ENCODE measurements at regions not wholly inside any gene's neighbourhood (a gene's known extent, or its start where the extent isn't known, plus 50 kb on each side); places are given as distances from the start of the nearest gene placed in this dataset.

GRCh38 chr5:6125781-6126180 is 252.6 kb downstream of the MED10 start:
- Histone ChIP-seq H3K27ac (ENCODE audit: low read depth, low read length, poor library complexity, severe bottlenecking) (no peak overlapping the region), H3K9me3 (ENCODE audit: low read depth, low read length, poor library complexity, severe bottlenecking) (no peaks in the 10 kb centered on the region), H3K4me3 (ENCODE audit: low read depth, low read length, poor library complexity, severe bottlenecking) (no peak overlapping the region), H3K27me3 (replicated peaks; ENCODE audit: insufficient read depth, low read depth, low read length, poor library complexity) (no peaks in the 10 kb centered on the region), H3K36me3 (ENCODE audit: insufficient read depth, low read length, poor library complexity, severe bottlenecking) (no peaks in the 10 kb centered on the region), H3K4me1 (ENCODE audit: insufficient read depth, low read length, poor library complexity, severe bottlenecking) (no peaks in the 10 kb centered on the region)
- CTCF ChIA-PET, result no interaction called here
- DNase-seq (ENCODE audit: low spot score), result no peak
- intact Hi-C loops (cut with micrococcal nuclease; ENCODE audit: unreplicated experiment), result no loop called here
- POLR2A ChIA-PET (ENCODE audit: low non-redundant PET), result no interaction called here
- no TSS peak for BruUV-seq (replicated peaks)
- no peak for TF ChIP-seq EZH2 (IDR thresholded peaks at IDR 0.05; ENCODE audit: borderline replicate concordance, low read depth, low read length, poor library complexity, severe bottlenecking)
- TF ChIP-seq, protein P1, sequence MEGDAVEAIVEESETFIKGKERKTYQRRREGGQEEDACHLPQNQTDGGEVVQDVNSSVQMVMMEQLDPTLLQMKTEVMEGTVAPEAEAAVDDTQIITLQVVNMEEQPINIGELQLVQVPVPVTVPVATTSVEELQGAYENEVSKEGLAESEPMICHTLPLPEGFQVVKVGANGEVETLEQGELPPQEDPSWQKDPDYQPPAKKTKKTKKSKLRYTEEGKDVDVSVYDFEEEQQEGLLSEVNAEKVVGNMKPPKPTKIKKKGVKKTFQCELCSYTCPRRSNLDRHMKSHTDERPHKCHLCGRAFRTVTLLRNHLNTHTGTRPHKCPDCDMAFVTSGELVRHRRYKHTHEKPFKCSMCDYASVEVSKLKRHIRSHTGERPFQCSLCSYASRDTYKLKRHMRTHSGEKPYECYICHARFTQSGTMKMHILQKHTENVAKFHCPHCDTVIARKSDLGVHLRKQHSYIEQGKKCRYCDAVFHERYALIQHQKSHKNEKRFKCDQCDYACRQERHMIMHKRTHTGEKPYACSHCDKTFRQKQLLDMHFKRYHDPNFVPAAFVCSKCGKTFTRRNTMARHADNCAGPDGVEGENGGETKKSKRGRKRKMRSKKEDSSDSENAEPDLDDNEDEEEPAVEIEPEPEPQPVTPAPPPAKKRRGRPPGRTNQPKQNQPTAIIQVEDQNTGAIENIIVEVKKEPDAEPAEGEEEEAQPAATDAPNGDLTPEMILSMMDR (conservative IDR thresholded peaks at IDR 0.05; ENCODE audit: low read depth, low read length), result no peak

DNA sequence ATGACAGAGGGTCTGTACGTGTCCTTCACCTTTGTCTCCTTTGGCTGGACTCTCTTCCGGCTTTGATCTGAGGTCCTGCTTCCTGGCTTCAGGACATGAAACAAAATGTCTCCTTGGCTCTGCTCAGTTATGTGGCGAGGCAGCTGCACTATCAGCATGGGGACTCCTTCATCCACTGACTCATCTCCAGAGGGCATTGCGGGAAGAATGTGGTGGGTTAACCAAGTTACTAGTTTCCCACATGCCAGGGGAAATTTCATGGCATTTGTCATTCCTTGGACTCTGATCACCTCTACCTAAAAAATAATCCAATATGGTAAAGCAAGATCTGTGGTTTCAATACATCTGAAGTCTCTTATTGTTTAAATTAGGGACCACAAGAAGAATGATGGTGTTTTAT is 259.7 kb downstream of the MED10 start:
- DNase-seq (ENCODE audit: low spot score), result no peak
- H3K9me3 ChIP-seq (ENCODE audit: low read depth, low read length, poor library complexity, severe bottlenecking), result no peaks in the 10 kb centered on the region
- no peaks in the 10 kb centered on the region for H3K27me3 ChIP-seq (replicated peaks; ENCODE audit: insufficient read depth, low read depth, low read length, poor library complexity)
- ChIA-PET POLR2A (ENCODE audit: low non-redundant PET) (no interaction called here), CTCF (no interaction called here)
- H3K4me3 ChIP-seq (ENCODE audit: low read depth, low read length, poor library complexity, severe bottlenecking), result no peak overlapping the region
- no peaks in the 10 kb centered on the region for H3K36me3 ChIP-seq (ENCODE audit: insufficient read depth, low read length, poor library complexity, severe bottlenecking)
- no TSS peak for BruUV-seq (replicated peaks)
- intact Hi-C loops (cut with micrococcal nuclease; ENCODE audit: unreplicated experiment), result no loop called here
- H3K4me1 ChIP-seq (ENCODE audit: insufficient read depth, low read length, poor library complexity, severe bottlenecking), result no peaks in the 10 kb centered on the region
- H3K27ac ChIP-seq (ENCODE audit: low read depth, low read length, poor library complexity, severe bottlenecking), result no peak overlapping the region
- TF ChIP-seq, protein P1 (conservative IDR thresholded peaks at IDR 0.05; ENCODE audit: low read depth, low read length), result no peak
- no peak for TF ChIP-seq EZH2 (IDR thresholded peaks at IDR 0.05; ENCODE audit: borderline replicate concordance, low read depth, low read length, poor library complexity, severe bottlenecking)

GRCh38 chr5:6117212-6117611 is 261.1 kb downstream of the MED10 start:
- Histone ChIP-seq H3K9me3 (ENCODE audit: low read depth, low read length, poor library complexity, severe bottlenecking) (no peaks in the 10 kb centered on the region), H3K27ac (ENCODE audit: low read depth, low read length, poor library complexity, severe bottlenecking) (no peak overlapping the region), H3K4me3 (ENCODE audit: low read depth, low read length, poor library complexity, severe bottlenecking) (no peak overlapping the region), H3K36me3 (ENCODE audit: insufficient read depth, low read length, poor library complexity, severe bottlenecking) (no peaks in the 10 kb centered on the region), H3K4me1 (ENCODE audit: insufficient read depth, low read length, poor library complexity, severe bottlenecking) (no peaks in the 10 kb centered on the region), H3K27me3 (replicated peaks; ENCODE audit: insufficient read depth, low read depth, low read length, poor library complexity) (no peaks in the 10 kb centered on the region)
- TF ChIP-seq, protein P1 (conservative IDR thresholded peaks at IDR 0.05; ENCODE audit: low read depth, low read length), result no peak
- no peak for TF ChIP-seq EZH2 (IDR thresholded peaks at IDR 0.05; ENCODE audit: borderline replicate concordance, low read depth, low read length, poor library complexity, severe bottlenecking)
- no peak for DNase-seq (ENCODE audit: low spot score)
- intact Hi-C loops (cut with micrococcal nuclease; ENCODE audit: unreplicated experiment), result no loop called here
- BruUV-seq (replicated peaks), result no TSS peak
- ChIA-PET POLR2A (ENCODE audit: low non-redundant PET) (interaction anchor here (0.9 kb wide), 1 partner anchor 248 kb away, joined by 3 read pairs; no protein-coding TSS in a partner anchor), CTCF (no interaction called here)
